ENCODE measurements at regions not wholly inside any gene's neighbourhood (a gene's known extent, or its start where the extent isn't known, plus 50 kb on each side); places are given as distances from the start of the nearest gene placed in this dataset.

GRCh38 chr3:193998628-193999195 lies 137.2 kb upstream of the HES1 start:
- H3K4me3 ChIP-seq (ENCODE audit: low read length) = no peak overlapping the region
- no peaks in the 10 kb centered on the region for H3K4me1 ChIP-seq (ENCODE audit: control insufficient read depth, insufficient read depth, low read length)
- WGBS = 89% methylated on average over 12 of the region's 12 CpGs
- no peak overlapping the region for H3K27ac ChIP-seq (ENCODE audit: low read length)
- H3K9me3 ChIP-seq (ENCODE audit: control insufficient read depth, low read length) = no peaks in the 10 kb centered on the region
- DNase-seq = no peak
- no peaks in the 10 kb centered on the region for H3K27me3 ChIP-seq (ENCODE audit: control insufficient read depth, insufficient read depth)
- no peak for ATAC-seq
- intact Hi-C loops (cut with DNase I) = no loop called here

GRCh38 chr3:194000100-194000499 lies 135.8 kb upstream of the HES1 start:
- no peak overlapping the region for H3K4me3 ChIP-seq (ENCODE audit: low read length)
- no peak overlapping the region for H3K27ac ChIP-seq (ENCODE audit: low read length)
- peaks cover 5% of the 10 kb centered on the region for H3K4me1 ChIP-seq (ENCODE audit: control insufficient read depth, insufficient read depth, low read length)
- DNase-seq (no peak), ATAC-seq (no peak)
- whole genome bisulfite sequencing = 95% methylated on average over 4 of the region's 4 CpGs
- intact Hi-C loops (cut with DNase I) = loop anchor here (5.0 to 10.0 kb wide), 5 partner anchors 132 to 315 kb away; partner anchors contain the start of gene HES1 (in 3 of the 4)
- no peaks in the 10 kb centered on the region for H3K27me3 ChIP-seq (ENCODE audit: control insufficient read depth, insufficient read depth)
- H3K9me3 ChIP-seq (ENCODE audit: control insufficient read depth, low read length) = no peaks in the 10 kb centered on the region

GRCh38 chr3:194000712-194001111 lies 135.2 kb upstream of the HES1 start:
- no peak for DNase-seq
- H3K27me3 ChIP-seq (ENCODE audit: control insufficient read depth, insufficient read depth) = no peaks in the 10 kb centered on the region
- peaks cover 5% of the 10 kb centered on the region for H3K4me1 ChIP-seq (ENCODE audit: control insufficient read depth, insufficient read depth, low read length)
- no peak overlapping the region for H3K27ac ChIP-seq (ENCODE audit: low read length)
- H3K4me3 ChIP-seq (ENCODE audit: low read length) = no peak overlapping the region
- no peaks in the 10 kb centered on the region for H3K9me3 ChIP-seq (ENCODE audit: control insufficient read depth, low read length)
- WGBS = 71% methylated on average over 4 of the region's 4 CpGs
- ATAC-seq = no peak
- intact Hi-C loops (cut with DNase I) = loop anchor here (5.0 to 10.0 kb wide), 5 partner anchors 132 to 314 kb away; partner anchors contain the start of gene HES1 (in 3 of the 4)

DNA sequence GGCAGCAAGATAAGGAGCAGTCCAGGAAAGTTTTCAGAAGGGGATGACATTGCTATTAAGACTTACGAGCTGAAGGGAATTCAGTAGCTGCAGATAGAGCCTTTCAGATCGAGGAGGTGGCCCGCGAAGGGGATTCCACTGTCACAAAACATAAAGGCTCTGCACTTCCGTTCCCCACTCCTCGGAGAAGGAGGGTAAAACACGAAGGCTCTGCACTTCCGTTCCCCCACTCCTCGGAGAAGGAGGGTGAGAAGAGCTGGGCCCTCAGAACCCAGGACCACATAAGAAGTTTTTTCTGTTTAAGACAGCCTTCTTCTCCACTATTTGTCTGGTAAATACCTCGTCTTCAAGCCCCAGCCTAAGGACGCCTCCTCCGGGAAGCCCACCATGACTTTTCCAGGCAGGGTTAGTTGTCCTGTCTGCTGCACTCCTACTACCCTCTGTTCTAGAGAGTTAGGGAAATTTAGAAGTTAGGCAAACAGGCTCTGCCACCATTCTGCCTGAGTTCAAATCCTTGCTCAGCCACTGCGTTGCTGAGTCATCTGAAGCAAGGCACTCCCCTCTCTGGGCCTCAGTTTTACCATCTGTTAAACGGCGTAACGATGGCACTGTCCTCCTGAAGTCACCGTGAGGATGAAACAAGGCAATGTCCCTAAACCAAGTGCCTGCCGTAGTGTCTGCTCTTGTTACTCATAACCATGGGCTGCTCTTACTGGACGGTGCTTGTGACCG lies 134.1 kb upstream of the HES1 start:
- no peak overlapping the region for H3K4me3 ChIP-seq (ENCODE audit: low read length)
- WGBS = 75% methylated on average over 20 of the region's 20 CpGs
- H3K27me3 ChIP-seq (ENCODE audit: control insufficient read depth, insufficient read depth) = no peaks in the 10 kb centered on the region
- no peak for DNase-seq
- H3K27ac ChIP-seq (ENCODE audit: low read length) = no peak overlapping the region
- no peaks in the 10 kb centered on the region for H3K9me3 ChIP-seq (ENCODE audit: control insufficient read depth, low read length)
- ATAC-seq = no peak
- H3K4me1 ChIP-seq (ENCODE audit: control insufficient read depth, insufficient read depth, low read length) = peaks cover 5% of the 10 kb centered on the region
- intact Hi-C loops (cut with DNase I) = loop anchor here (5.0 to 10.0 kb wide), 5 partner anchors 130 to 313 kb away; partner anchors contain the start of gene HES1 (in 3 of the 4)

GRCh38 chr3:194003114-194004057 lies 132.6 kb upstream of the HES1 start:
- DNase-seq (peak; percentile 94 to 97 (median 96)), ATAC-seq (peak; percentile 94)
- intact Hi-C loops (cut with DNase I) = loop anchor here (5.0 to 10.0 kb wide), 5 partner anchors 129 to 311 kb away; partner anchors contain the start of gene HES1 (in 3 of the 4)
- 9% methylated on average over 58 of the region's 58 CpGs for WGBS
- Histone ChIP-seq H3K4me3 (ENCODE audit: low read length) (peak overlapping the region; percentile 31), H3K27ac (ENCODE audit: low read length) (peak overlapping the region; percentile 83), H3K4me1 (ENCODE audit: control insufficient read depth, insufficient read depth, low read length) (peaks cover 5% of the 10 kb centered on the region), H3K9me3 (ENCODE audit: control insufficient read depth, low read length) (no peaks in the 10 kb centered on the region), H3K27me3 (ENCODE audit: control insufficient read depth, insufficient read depth) (no peaks in the 10 kb centered on the region)

DNA sequence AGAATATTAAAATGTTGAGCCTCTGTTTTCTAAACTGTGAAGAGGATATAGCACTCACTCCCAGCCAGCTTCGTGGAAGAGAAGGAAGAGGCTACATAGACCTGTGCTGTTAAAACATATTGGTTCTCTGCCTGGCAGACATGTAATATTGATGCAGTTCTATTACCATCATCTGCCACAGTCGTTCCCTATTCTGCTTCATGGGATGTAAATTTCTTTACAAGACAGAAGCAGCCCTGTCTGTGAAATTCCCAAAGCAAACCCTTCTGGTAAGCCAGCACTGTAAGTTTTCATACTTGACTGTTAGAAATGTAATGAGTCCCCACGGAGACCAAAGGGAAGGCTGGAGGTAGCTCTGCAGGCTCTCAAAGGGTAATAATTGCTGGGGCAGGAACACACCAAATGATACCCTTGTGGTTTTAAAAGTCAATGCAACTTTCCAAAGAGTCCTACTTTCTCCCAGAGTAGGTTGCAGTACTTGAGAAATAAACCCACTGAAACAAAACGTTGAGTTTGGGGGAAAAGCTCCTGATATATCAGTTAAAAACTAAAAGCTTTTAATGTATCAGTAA lies 129.9 kb upstream of the HES1 start:
- no peaks in the 10 kb centered on the region for H3K9me3 ChIP-seq (ENCODE audit: control insufficient read depth, low read length)
- 74% methylated on average over 4 of the region's 4 CpGs for WGBS
- no peak for ATAC-seq
- H3K27me3 ChIP-seq (ENCODE audit: control insufficient read depth, insufficient read depth) = no peaks in the 10 kb centered on the region
- intact Hi-C loops (cut with DNase I) = loop anchor here in 3 of 4 donors (5.0 to 10.0 kb wide), 4 partner anchors 46 to 309 kb away; partner anchors contain the start of gene HES1 (in 2 of the 3)
- H3K27ac ChIP-seq (ENCODE audit: low read length) = no peak overlapping the region
- no peak for DNase-seq
- peaks cover 5% of the 10 kb centered on the region for H3K4me1 ChIP-seq (ENCODE audit: control insufficient read depth, insufficient read depth, low read length)
- no peak overlapping the region for H3K4me3 ChIP-seq (ENCODE audit: low read length)

DNA sequence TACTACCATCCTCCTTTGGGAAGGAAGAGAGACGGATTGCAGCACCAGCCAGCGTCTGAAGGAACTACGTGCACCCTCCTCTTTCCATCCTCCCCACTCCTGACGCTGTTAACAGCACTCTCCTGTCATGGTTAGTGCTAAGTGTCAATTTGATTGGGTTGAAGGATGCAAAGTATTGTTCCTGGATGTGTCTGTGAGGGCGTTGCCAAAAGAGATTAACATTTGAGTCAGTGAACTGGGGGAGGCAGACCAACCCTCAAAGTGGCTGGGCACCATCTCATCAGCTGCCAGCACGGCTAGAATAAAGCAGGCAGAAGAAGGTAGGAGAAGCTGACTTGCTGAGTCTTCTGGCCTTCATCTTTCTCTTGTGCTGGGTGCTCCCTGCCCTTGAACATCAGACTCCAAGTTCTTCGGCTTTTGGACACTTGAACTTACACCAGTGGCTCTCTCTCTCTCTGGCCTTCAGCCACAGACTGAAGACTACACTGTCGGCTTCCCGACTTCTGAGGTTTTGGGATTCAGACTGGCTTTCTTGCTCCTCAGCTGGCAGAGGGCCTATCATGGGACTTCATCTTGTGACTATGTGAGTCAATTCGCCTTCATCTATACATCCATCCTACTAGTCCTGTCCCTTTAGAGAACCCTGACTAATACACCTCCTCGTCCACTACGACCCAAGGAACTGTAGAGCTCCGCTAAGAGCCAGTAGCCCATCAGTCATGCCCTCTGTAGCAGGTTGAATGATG lies 128.2 kb upstream of the HES1 start:
- no peak for ATAC-seq

DNA sequence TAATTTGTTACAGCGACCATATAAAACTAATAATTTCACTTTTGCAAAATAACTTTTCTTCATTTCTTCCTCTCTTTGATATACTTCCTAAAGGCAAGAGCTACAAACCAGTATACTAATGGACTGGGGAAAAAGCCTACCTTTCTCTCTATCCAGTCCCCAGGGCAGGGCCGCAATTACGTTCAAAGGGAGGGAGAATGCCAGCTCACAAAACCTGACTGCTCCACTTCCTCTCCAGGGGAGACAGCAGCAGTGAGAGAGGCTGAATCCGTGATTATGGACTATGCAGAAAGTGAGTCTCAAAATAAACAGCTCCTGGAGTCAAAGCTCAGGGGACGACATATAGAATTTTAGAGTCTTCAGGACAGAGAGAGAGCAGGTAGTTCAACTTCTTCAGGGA lies 126.9 kb upstream of the HES1 start:
- intact Hi-C loops (cut with DNase I) = loop anchor here in 3 of 4 donors (5.0 to 10.0 kb wide), 4 partner anchors 43 to 306 kb away; partner anchors contain the start of gene HES1 (in 2 of the 3)
- DNase-seq = no peak
- Histone ChIP-seq H3K4me1 (ENCODE audit: control insufficient read depth, insufficient read depth, low read length) (peaks cover 5% of the 10 kb centered on the region), H3K27me3 (ENCODE audit: control insufficient read depth, insufficient read depth) (no peaks in the 10 kb centered on the region), H3K27ac (ENCODE audit: low read length) (no peak overlapping the region), H3K9me3 (ENCODE audit: control insufficient read depth, low read length) (no peaks in the 10 kb centered on the region), H3K4me3 (ENCODE audit: low read length) (no peak overlapping the region)
- WGBS = 90% methylated on average over 5 of the region's 5 CpGs
- ATAC-seq = no peak

More for the DNA sequence above, 128.2 kb upstream of the HES1 start:
- no peak overlapping the region for H3K4me3 ChIP-seq (ENCODE audit: low read length)
- H3K4me1 ChIP-seq (ENCODE audit: control insufficient read depth, insufficient read depth, low read length) = peaks cover 5% of the 10 kb centered on the region
- H3K27ac ChIP-seq (ENCODE audit: low read length) = no peak overlapping the region
- no peaks in the 10 kb centered on the region for H3K9me3 ChIP-seq (ENCODE audit: control insufficient read depth, low read length)
- no peak for DNase-seq
- WGBS = 66% methylated on average over 13 of the region's 13 CpGs
- no peaks in the 10 kb centered on the region for H3K27me3 ChIP-seq (ENCODE audit: control insufficient read depth, insufficient read depth)
- intact Hi-C loops (cut with DNase I) = loop anchor here in 3 of 4 donors (5.0 to 10.0 kb wide), 4 partner anchors 45 to 307 kb away; partner anchors contain the start of gene HES1 (in 2 of the 3)

GRCh38 chr3:194009892-194010533 lies 125.9 kb upstream of the HES1 start:
- Histone ChIP-seq H3K4me1 (ENCODE audit: control insufficient read depth, insufficient read depth, low read length) (no peaks in the 10 kb centered on the region), H3K27ac (ENCODE audit: low read length) (no peak overlapping the region), H3K4me3 (ENCODE audit: low read length) (no peak overlapping the region), H3K27me3 (ENCODE audit: control insufficient read depth, insufficient read depth) (no peaks in the 10 kb centered on the region), H3K9me3 (ENCODE audit: control insufficient read depth, low read length) (no peaks in the 10 kb centered on the region)
- WGBS = 71% methylated on average over 4 of the region's 4 CpGs
- ATAC-seq = no peak
- DNase-seq = no peak
- intact Hi-C loops (cut with DNase I) = loop anchor here (5.0 to 10.0 kb wide), 5 partner anchors 42 to 305 kb away; partner anchors contain the start of gene HES1 (in 2 of the 4)
